Body of pancreas (tissue), 4 donors: ENCODE measurements at regions not wholly inside any gene's neighbourhood (a gene's known extent, or its start where the extent isn't known, plus 50 kb on each side); places are given as distances from the start of the nearest gene placed in this dataset.

Experiments used
- ATAC-seq: fragments of 150-250 bp; one replicate; pipeline ENCODE4 v1.9.1; 2016
- DNase-seq, 4 donors: peaks; one replicate each; pipeline ENCODE4 v3.0.0-alpha.2; 2019
- H3K27ac ChIP-seq, 4 donors: fragments of 200-600 bp; sonication (generic); 1 replicate in 3 of 4; 2 replicates in 1 of 4; pipeline versions ENCODE4 v1.5.1 to v1.6.1; 2016 to 2019; ENCODE audit warnings: mild to moderate bottlenecking in 1 of 4, mixed read lengths in 1 of 4, moderate library complexity in 1 of 4
- H3K27me3 ChIP-seq, 2 donors: fragments of 200-600 bp; sonication (generic); one replicate each; pipeline ENCODE4 v1.6.0; 2016; ENCODE audit warnings: mild to moderate bottlenecking in 1 of 2
- H3K36me3 ChIP-seq, 2 donors: fragments of 200-600 bp; sonication (generic); replicated peaks in 1 of 2; 2 replicates each; pipeline ENCODE4 v1.5.1; 2016; ENCODE audit warnings: low read depth in 2 of 2; ENCODE audit not compliant: insufficient read depth in 1 of 2
- H3K4me1 ChIP-seq: fragments of 200-600 bp; sonication (generic); one replicate; pipeline ENCODE4 v1.6.0; 2016
- H3K4me3 ChIP-seq, 2 donors: fragments of 200-600 bp; sonication (generic); 1 replicate in 1 of 2; 2 replicates in 1 of 2; pipeline ENCODE4 v1.5.1; 2016 to 2019
- H3K9me3 ChIP-seq, 3 donors: fragments of 200-600 bp; sonication (generic); 1 replicate in 2 of 3; 2 replicates in 1 of 3; pipeline ENCODE4 v1.5.1; 2016
- POLR2A ChIP-seq, 3 donors: fragments of 450-650 bp; IDR thresholded peaks; one replicate each; pipeline ENCODE4 v1.6.1; 2016; ENCODE audit warnings: antibody characterized with exemption in 3 of 3, mild to moderate bottlenecking in 2 of 3
- whole genome bisulfite sequencing, 2 donors: methylation state at CpG; one replicate each; pipeline ENCODE4 v1.1.5; 2017; 5-methylcytosine and 5-hydroxymethylcytosine counted together
- intact Hi-C: fragments of 100-400 bp; cut with DNase I; formaldehyde crosslinking; loops from one replicate; pipeline ENCODE4 v1.15.1; 2023
- TF ChIP-seq, protein P1 (sequence below), 7 experiments: fragments of 450-650 bp in 4 of 7; fragments of 200-600 bp in 3 of 7; sonication (generic) in 3 of 7; IDR thresholded peaks; one replicate each; pipeline ENCODE4 v1.5.1; 2016 to 2019; ENCODE audit warnings: antibody characterized with exemption in 7 of 7

GRCh38 chr18:79579807-79580497 lies 99.7 kb upstream of the CTDP1 start:
- Histone ChIP-seq H3K27me3 (no peaks in the 10 kb centered on the region), H3K4me3 (no peak overlapping the region), H3K9me3 (no peaks in the 10 kb centered on the region), H3K27ac (no peak overlapping the region), H3K4me1 (peaks cover 33% of the 10 kb centered on the region), H3K36me3 (no peaks in the 10 kb centered on the region)
- ATAC-seq (no peak), DNase-seq (peak in 2 of 4 donors; percentile 1 to 3)
- TF ChIP-seq POLR2A (IDR thresholded peaks at IDR 0.05): no peak
- TF ChIP-seq, protein P1, sequence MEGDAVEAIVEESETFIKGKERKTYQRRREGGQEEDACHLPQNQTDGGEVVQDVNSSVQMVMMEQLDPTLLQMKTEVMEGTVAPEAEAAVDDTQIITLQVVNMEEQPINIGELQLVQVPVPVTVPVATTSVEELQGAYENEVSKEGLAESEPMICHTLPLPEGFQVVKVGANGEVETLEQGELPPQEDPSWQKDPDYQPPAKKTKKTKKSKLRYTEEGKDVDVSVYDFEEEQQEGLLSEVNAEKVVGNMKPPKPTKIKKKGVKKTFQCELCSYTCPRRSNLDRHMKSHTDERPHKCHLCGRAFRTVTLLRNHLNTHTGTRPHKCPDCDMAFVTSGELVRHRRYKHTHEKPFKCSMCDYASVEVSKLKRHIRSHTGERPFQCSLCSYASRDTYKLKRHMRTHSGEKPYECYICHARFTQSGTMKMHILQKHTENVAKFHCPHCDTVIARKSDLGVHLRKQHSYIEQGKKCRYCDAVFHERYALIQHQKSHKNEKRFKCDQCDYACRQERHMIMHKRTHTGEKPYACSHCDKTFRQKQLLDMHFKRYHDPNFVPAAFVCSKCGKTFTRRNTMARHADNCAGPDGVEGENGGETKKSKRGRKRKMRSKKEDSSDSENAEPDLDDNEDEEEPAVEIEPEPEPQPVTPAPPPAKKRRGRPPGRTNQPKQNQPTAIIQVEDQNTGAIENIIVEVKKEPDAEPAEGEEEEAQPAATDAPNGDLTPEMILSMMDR (IDR thresholded peaks at IDR 0.05): no peak
- intact Hi-C loops: no loop called here
- WGBS, 2 donors: 76 to 80% methylated on average over 16 to 20 of the region's 21 CpGs

DNA sequence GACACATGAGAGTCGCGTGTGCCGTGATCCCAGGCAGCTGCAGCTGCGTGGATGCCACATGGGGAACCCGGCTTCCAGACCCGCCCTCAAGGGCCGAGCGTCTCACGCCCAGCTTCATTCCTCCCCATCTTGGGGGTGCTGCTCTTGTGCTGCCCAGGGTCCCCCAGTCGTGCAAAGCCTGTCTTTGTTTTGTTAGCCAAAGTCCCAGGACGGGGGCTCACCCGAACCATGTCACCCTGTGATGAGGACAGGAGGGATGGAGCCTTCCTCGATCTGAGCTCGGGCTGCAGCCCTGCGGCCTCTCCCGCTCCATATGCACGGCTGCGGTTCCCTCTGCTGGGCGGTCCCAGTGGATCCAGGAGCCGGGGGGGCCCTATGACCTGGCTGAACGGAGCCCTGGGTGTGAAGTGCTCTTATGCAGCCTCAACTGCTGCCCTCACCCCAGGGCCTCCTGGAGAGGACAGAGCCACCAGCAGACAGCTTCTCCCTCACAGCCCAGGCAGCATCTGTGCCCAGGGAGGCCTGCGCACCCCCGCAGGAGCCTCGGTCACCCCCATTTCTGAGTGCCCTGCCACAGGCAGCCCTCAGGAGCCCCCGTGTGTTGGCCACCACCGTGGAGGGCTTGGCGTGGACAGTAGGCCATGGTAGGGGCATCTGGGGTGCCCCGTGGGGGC lies 99.0 kb upstream of the CTDP1 start:
- Histone ChIP-seq H3K4me3 (no peak overlapping the region), H3K4me1 (peaks cover 33% of the 10 kb centered on the region), H3K9me3 (no peaks in the 10 kb centered on the region), H3K27me3 (no peaks in the 10 kb centered on the region), H3K27ac (no peak overlapping the region), H3K36me3 (no peaks in the 10 kb centered on the region)
- DNase-seq (peak in 2 of 4 donors; percentile 2 to 7), ATAC-seq (no peak)
- intact Hi-C loops: no loop called here
- TF ChIP-seq, protein P1 (IDR thresholded peaks at IDR 0.05): no peak
- no peak for TF ChIP-seq POLR2A (IDR thresholded peaks at IDR 0.05)
- 68 to 86% methylated on average over 10 to 28 of the region's 28 CpGs for WGBS, 2 donors

- Histone ChIP-seq H3K27me3 (no peaks in the 10 kb centered on the region), H3K4me3 (no peak overlapping the region), H3K27ac (no peak overlapping the region), H3K9me3 (no peaks in the 10 kb centered on the region), H3K4me1 (peaks cover 28% of the 10 kb centered on the region), H3K36me3 (no peaks in the 10 kb centered on the region)
- 40 to 82% methylated on average over 2 to 6 of the region's 6 CpGs for WGBS, 2 donors
- no peak for TF ChIP-seq POLR2A (IDR thresholded peaks at IDR 0.05)
- TF ChIP-seq, protein P1 (IDR thresholded peaks at IDR 0.05): no peak
- peak in 2 of 4 donors; percentile 1 to 3 for DNase-seq
- ATAC-seq: no peak
- intact Hi-C loops: no loop called here
These were observed 98.2 kb upstream of the CTDP1 start for GRCh38 chr18:79581406-79581805.

DNA sequence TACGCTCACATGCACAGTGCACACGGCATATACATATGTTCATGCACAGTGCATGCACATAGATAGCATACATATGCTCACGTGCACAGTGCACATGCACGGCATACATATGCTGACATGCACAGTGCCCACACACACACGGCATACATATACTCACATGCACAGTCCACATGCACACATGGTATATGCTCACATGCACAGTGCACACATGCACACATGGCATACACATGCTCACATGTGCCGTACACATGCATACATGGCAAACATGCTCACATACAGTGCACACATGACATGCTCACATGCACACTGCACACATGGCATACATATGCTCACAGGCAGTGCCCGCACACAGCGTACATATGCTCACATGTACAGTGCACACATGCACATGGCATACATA lies 97.7 kb upstream of the CTDP1 start:
- intact Hi-C loops: no loop called here
- Histone ChIP-seq H3K36me3 (no peaks in the 10 kb centered on the region), H3K4me1 (peaks cover 23% of the 10 kb centered on the region), H3K27ac (no peak overlapping the region), H3K27me3 (no peaks in the 10 kb centered on the region), H3K4me3 (no peak overlapping the region), H3K9me3 (no peaks in the 10 kb centered on the region)
- TF ChIP-seq POLR2A (IDR thresholded peaks at IDR 0.05): no peak
- TF ChIP-seq, protein P1 (IDR thresholded peaks at IDR 0.05): no peak
- ATAC-seq: no peak
- 82 to 89% methylated on average over 4 to 8 of the region's 8 CpGs for WGBS, 2 donors
- peak in 1 of 4 donors; percentile 2 for DNase-seq
